ENCODE measurements at regions not wholly inside any gene's neighbourhood (a gene's known extent, or its start where the extent isn't known, plus 50 kb on each side); places are given as distances from the start of the nearest gene placed in this dataset.
"Not testable (repeated sequence)": the region's sequence is repeated elsewhere in the genome, so short reads cannot be mapped to it uniquely, and the experiment has no call there.

DNA sequence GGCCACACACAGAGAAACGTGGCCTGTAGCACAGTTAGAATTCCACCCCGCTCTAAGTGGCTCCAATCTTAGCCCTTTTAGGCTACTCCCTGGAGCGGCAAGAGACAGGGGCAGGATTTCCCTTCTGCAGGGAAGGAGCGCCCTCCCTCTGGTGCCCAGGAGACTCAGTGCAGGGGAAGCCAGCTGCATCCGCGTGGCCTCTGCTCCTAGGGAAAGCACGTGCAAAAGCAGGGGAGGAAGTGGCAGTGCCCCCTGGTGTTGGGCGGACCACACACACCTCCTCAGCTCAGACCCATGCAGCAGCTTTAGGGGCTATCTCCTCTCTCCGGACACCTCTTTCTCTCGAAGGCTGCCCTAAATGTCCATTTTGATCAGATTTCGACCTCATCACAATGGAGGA is 50.0 kb downstream of the SPRING1 start:
- peak; percentile 14 for DNase-seq

DNA sequence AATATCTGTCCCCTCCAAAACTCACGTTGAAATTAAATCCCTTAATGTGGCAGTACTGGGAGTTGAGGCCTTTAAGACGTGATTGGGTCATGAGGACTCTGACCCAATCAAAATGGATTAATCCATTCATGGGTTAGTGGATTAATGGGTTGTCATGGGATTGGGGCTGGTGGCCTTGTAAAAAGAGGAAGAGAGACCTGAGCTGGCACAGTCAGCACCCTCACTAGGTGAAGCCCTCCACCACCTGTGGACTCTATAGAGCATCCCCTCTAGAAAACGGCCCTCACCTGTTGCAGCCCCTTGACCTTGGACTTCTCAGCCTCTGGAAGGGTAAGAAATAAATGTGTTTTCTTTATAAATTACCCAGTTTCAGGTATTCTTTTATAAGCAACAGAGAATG is 53.0 kb downstream of the SPRING1 start:
- no peak for DNase-seq

GRCh38 chr12:116677202-116677661 is 60.6 kb downstream of the SPRING1 start:
- no peak for DNase-seq

- no peak for DNase-seq
Observed at GRCh38 chr12:116675339-116676107, 62.3 kb downstream of the SPRING1 start.

DNA sequence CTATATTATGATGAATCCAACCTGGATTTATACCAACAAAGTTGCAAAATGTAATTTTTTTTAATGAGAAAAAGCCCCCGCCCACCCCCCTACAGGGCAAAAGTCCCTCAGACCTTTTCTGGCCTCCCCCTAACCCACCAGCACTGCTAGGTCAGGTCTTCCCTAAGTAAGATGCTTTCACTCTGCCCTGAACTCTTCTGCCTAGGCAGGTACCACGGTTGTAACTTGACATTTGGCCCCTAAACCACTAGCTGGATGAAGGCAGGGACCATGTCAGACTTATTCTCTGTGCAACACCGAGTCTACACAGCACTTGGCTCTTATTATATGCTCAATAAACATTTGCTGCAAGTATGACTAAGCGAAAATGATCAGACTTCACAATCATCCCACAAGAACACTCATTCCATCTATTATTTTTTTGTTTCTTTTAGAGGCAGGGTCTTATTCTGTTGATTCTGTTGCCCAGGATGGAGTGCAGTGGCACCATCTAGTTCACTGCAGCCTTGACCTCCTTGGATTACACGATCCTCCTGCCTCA is 63.2 kb downstream of the SPRING1 start:
- DNase-seq = no peak

GRCh38 chr12:116673681-116674111 is 64.2 kb downstream of the SPRING1 start:
- no peak for DNase-seq

DNA sequence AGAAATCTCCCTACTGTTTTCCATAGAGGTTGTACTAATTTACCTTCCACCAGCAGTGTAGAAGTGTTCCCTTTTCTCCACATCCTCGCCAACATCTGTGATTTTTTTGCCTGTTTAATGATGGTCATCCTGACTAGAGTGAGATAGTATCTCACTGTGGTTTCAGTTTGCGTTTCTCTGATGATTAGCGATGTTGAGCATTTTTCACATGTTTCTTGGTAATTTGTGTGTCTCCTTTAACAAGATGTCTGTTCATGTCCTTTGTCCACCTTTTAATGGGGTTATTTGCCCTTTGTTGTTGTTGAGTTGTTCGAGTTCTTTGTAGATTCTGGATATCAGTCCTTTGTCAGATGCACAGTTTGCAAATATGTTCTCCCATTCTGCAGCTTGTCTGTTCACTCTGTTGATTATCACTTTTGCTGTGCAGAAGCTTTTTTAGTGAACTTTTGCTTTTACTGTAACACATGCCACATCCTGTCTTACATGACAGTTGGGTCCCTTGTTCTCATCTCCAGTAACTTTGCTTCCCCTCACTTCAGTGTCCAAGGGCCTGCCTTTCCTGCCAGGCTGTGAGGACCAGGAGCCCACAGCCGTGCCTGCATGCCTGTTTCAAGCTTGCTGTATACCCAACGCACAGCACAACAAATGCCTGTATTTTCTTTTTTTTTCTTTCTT is 64.9 kb downstream of the SPRING1 start:
- DNase-seq = peak; percentile 21

GRCh38 chr12:116672010-116672409 is 65.9 kb downstream of the SPRING1 start:
- DNase-seq = no peak

DNA sequence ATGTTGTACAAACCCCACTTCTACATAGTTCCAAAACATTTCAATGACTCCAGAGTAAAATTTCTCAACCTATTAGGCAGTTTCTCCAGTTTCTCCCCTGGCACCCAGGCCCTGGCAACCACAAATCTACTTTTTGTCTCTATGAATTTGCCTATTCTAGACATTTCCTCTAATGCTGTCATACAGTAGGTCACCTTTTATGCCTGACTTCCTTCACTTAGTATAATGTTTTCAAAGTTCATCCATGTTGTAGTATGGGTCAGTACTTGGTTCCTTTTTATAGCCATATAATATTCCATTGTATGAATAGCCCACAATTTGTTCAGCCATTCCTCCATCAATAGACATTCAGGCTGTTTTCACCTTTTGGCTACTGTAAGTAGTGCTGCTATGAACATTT is 67.0 kb downstream of the SPRING1 start:
- DNase-seq = no peak

- DNase-seq = no peak
Observed at GRCh38 chr12:116667752-116668151, 70.1 kb downstream of the SPRING1 start.

GRCh38 chr12:116666829-116667228 is 71.0 kb downstream of the SPRING1 start:
- not testable (repeated sequence) for DNase-seq

GRCh38 chr12:116666305-116666673 is 71.6 kb downstream of the SPRING1 start:
- no peak for DNase-seq

DNA sequence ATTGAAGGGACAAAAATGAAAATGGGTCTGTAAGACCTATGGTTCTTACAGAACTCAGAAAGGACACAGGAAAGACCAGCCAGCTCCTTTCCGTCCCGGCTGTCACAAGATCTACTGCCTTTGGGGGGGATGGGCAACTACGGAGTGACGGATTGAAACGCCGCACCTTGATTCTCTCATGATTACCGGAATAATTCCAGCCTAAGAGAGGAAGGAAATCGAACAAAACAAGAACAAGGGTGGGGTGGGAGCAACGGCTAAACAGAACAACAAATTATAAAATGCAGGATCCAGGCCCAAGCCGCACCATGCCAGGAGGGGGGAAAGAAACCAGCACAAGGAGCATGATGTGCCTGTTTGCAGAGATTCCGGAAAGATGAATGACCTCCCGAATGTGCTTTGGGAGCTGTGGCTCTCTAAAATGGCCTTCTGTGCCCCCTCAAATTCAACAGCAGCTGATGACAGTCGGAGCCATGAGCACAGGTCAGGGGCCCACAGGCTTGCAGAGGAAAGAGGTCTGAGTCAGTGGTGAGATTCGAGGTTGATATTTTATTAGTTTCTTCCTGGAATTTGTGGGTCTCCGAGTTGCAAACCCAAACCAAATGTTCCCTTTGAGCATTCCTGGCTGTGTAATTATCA is 72.1 kb downstream of the SPRING1 start:
- DNase-seq = no peak

GRCh38 chr12:116664085-116664484 is 73.8 kb downstream of the SPRING1 start:
- no peak for DNase-seq

DNA sequence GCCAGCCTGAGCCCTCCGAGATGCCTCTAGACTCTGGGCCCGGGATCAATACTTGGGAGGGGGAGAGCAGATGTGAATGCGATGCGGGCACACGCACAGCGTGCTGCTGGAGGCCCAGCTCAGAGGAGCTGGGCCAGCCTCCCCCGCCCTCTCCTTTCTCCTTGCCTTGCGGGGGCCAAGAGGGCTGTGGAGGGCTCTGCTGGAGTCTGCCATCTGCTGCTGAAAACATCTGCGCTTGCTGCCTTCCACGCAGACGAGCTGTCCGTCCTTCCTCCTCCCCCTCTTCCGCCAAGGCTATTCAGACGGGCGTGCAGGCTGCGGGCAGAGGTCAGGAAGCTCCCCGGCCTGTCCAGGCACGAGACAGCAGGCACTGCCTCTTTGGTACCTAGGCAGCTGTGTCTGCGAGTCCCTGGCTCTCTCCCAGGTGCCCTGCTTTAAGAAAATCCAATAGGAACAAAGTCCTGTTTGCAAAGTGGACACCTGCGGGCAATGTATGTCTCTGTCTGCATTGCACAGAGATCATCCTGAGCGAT is 75.2 kb downstream of the SPRING1 start:
- no peak for DNase-seq

- no peak for DNase-seq
Observed at GRCh38 chr12:116661341-116661740, 76.5 kb downstream of the SPRING1 start.

DNA sequence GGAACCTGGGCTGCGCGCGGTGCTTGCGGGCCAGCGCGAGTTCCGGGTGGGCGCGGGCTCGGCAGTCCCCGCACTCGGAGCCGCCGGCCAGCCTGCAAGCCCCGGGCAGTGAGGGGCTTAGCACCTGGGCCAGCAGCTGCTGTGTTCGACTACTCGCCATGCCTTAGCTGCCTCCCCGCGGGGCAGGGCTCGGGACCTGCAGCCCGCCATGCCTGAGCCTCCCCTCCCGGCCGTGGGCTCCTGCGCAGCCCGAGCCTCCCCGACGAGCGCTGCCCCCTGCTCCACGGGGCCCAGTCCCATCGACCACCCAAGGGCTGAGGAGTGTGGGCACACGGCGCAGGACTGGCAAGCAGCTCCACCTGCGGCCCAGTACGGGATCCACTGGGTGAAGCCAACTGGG is 77.1 kb downstream of the SPRING1 start:
- DNase-seq = not testable (repeated sequence)

DNA sequence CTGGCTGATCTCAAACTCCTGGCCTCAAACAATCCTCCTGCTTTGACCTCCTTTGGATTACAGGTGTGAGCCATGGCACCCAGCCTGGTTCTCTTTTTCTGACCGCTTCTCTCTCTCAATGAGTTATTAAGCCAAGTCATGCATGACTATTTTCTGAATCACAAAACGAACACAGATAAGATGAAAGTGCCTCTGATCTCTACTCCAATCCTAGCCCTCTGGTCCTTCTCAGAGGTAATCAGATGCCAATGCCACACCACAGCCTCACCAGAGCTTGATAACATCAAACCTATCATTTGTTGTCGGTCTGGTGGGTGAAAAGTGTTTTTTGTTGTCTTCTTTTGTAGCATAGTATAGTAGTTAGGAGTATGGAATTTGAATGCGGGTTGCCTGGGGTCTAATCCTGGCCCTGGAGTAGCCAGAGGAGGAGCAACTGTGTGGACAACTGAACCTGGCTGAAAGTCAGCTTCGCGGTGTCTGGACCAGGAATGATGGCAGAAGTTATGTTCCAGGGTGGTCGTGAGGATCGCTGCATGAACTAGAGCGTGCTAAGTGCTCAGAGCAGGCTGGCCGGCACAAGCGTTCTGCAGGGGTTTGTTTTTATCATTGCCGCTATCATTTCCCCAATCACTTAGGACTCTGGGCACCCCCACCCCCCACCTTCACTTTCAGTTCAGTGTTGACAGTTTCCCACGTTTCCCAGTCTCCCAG is 77.9 kb downstream of the SPRING1 start:
- DNase-seq = no peak

DNA sequence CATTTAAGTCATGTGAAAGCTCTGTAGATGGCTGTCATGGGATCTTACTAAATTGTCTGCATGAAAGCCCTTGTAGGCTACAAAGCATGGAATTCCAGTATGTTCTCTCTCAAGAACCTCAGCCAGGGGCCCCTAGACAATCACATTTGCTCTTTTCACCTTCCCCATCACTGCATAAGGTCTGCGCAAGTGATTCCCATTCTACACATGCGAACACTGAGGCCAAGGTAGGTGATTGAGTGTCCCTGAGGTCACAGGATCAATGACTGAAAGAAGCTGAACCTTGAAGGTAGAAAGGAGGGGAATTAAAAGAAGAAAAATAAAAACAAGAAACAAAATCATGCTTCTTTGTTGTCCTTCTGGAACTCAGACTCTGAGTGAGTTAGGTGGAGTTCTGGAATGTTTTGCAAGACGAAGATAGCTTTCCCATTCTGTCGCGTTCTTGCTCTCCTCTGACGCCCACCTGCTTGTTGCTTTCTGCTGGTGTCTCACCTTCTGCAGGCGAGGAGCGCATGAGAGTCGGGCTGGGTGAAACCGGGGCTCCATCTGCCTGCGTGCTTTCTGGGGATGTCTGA is 79.9 kb downstream of the SPRING1 start:
- DNase-seq = no peak

DNA sequence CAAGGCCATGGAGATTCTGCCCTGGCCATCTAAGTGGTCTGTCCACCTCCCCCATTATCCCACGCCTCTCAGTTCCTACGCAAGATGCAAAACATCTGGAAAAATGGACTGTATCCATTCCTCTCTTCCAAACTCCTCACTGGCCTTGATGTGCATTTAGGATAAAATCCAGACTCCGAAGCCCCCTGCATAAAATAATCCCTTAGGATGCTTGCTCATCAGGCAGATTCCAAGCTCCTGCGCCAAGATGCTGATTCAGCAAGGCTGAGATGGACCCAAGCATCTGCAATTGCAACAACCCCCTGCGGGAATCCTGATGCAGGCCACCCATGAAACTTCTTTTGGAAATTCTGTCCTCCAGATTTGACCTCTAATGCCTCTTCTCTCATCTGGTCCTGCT is 81.6 kb downstream of the SPRING1 start:
- no peak for DNase-seq

- DNase-seq = no peak
Observed at GRCh38 chr12:116654226-116654743, 83.6 kb downstream of the SPRING1 start.

DNA sequence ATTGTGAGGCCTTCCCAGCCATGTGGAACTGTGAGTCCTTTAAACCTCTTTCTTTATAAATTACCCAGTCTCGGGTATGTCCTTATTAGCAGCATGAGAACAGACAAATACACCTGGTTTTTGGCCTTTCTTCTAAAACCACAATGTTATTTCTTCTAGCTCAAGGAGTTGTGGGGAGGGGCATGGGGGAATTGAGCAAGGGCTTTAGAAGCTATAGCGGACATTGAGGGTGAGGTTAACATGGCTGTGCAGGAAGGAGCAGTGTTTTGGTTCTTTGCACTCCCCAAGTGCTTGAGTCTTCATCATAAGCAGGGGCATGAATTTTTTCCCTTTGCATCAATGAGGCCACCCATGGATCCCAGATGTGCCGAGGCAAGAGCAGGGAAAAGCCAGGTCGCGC is 86.8 kb downstream of the SPRING1 start:
- no peak for DNase-seq
